HK-2 (cell line): ENCODE measurements at regions not wholly inside any gene's neighbourhood (a gene's known extent, or its start where the extent isn't known, plus 50 kb on each side); places are given as distances from the start of the nearest gene placed in this dataset.
"Not testable (repeated sequence)": the region's sequence is repeated elsewhere in the genome, so short reads cannot be mapped to it uniquely, and the experiment has no call there.

ENCODE experiments used
- DNase-seq: peaks from one replicate; pipeline ENCODE4 v3.0.0-alpha.2; 2018; ENCODE audit not compliant: unreplicated experiment

GRCh38 chr2:116133381-116133942 lies 1681.0 kb upstream of the DDX18 start:
- DNase-seq = no peak

- no peak for DNase-seq
These were observed 1672.5 kb upstream of the DDX18 start for GRCh38 chr2:116141891-116142474.

- DNase-seq = no peak
These were observed 1671.8 kb upstream of the DDX18 start for GRCh38 chr2:116142644-116143227.

GRCh38 chr2:116145031-116145430 lies 1669.5 kb upstream of the DDX18 start:
- no peak for DNase-seq

GRCh38 chr2:116148361-116148760 lies 1666.1 kb upstream of the DDX18 start:
- no peak for DNase-seq

- no peak for DNase-seq
These were observed 1660.8 kb upstream of the DDX18 start for GRCh38 chr2:116153729-116154128.

GRCh38 chr2:116160657-116161056 lies 1653.8 kb upstream of the DDX18 start:
- no peak for DNase-seq

- DNase-seq = no peak
These were observed 1652.1 kb upstream of the DDX18 start for GRCh38 chr2:116162395-116162794.

GRCh38 chr2:116167107-116167506 lies 1647.4 kb upstream of the DDX18 start:
- no peak for DNase-seq

GRCh38 chr2:116180072-116180471 lies 1634.4 kb upstream of the DDX18 start:
- no peak for DNase-seq

- DNase-seq = not testable (repeated sequence)
These were observed 1623.8 kb upstream of the DDX18 start for GRCh38 chr2:116190684-116191083.

GRCh38 chr2:116200086-116200485 lies 1614.4 kb upstream of the DDX18 start:
- no peak for DNase-seq

GRCh38 chr2:116211719-116212118 lies 1602.8 kb upstream of the DDX18 start:
- no peak for DNase-seq

- DNase-seq = no peak
These were observed 1591.7 kb upstream of the DDX18 start for GRCh38 chr2:116222793-116223192.

- DNase-seq = no peak
These were observed 1590.6 kb upstream of the DDX18 start for GRCh38 chr2:116223912-116224311.

- no peak for DNase-seq
These were observed 1589.9 kb upstream of the DDX18 start for GRCh38 chr2:116224610-116225009.

GRCh38 chr2:116238511-116238910 lies 1576.0 kb upstream of the DDX18 start:
- no peak for DNase-seq

- no peak for DNase-seq
These were observed 1564.1 kb upstream of the DDX18 start for GRCh38 chr2:116250376-116250775.

GRCh38 chr2:116264872-116265271 lies 1549.6 kb upstream of the DDX18 start:
- DNase-seq = no peak

GRCh38 chr2:116269040-116269439 lies 1545.5 kb upstream of the DDX18 start:
- no peak for DNase-seq

- DNase-seq = no peak
These were observed 1510.2 kb upstream of the DDX18 start for GRCh38 chr2:116304328-116304727.

- no peak for DNase-seq
These were observed 1497.4 kb upstream of the DDX18 start for GRCh38 chr2:116317111-116317510.

GRCh38 chr2:116318551-116318950 lies 1495.9 kb upstream of the DDX18 start:
- DNase-seq = not testable (repeated sequence)

- DNase-seq = no peak
These were observed 1495.5 kb upstream of the DDX18 start for GRCh38 chr2:116319001-116319400.
